ENCODE measurements at regions not wholly inside any gene's neighbourhood (a gene's known extent, or its start where the extent isn't known, plus 50 kb on each side); places are given as distances from the start of the nearest gene placed in this dataset.

- DNase-seq, result no peak
These were observed 368.8 kb downstream of the ETNK1 start for GRCh38 chr12:22993609-22994315.

- DNase-seq, result no peak
These were observed 369.3 kb downstream of the ETNK1 start for GRCh38 chr12:22994316-22994675.

- DNase-seq, result no peak
These were observed 376.5 kb downstream of the ETNK1 start for GRCh38 chr12:23001487-23001886.

- DNase-seq, result no peak
These were observed 377.4 kb downstream of the ETNK1 start for GRCh38 chr12:23002381-23002780.

GRCh38 chr12:23004473-23005020 lies 379.6 kb downstream of the ETNK1 start:
- DNase-seq, result no peak

- DNase-seq, result no peak
These were observed 380.4 kb downstream of the ETNK1 start for GRCh38 chr12:23005387-23005786.

- DNase-seq, result no peak
These were observed 381.4 kb downstream of the ETNK1 start for GRCh38 chr12:23006413-23006812.

- no peak for DNase-seq
These were observed 383.7 kb downstream of the ETNK1 start for GRCh38 chr12:23008623-23009022.

DNA sequence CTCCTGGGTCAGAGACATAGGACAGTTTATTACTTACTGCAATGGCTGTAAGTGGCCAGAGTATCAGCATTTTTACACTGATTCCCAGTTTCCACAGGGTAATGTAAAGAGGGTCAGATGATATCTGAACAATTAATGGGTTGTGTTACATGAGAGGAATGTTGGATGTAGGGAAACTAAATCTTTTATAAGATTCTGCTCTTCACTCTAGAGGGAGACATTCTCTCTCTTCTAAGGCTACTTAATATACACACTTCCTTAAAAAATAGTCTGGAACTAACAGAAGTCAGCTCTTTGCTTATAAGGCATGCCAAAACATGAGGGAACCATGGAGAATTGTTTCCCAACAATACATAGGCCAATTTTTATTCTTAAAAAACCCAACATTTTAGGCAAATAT lies 389.8 kb downstream of the ETNK1 start:
- no peak for DNase-seq

GRCh38 chr12:23025372-23026016 lies 400.5 kb downstream of the ETNK1 start:
- no peak for DNase-seq

GRCh38 chr12:23028158-23028802 lies 403.3 kb downstream of the ETNK1 start:
- DNase-seq, result no peak

DNA sequence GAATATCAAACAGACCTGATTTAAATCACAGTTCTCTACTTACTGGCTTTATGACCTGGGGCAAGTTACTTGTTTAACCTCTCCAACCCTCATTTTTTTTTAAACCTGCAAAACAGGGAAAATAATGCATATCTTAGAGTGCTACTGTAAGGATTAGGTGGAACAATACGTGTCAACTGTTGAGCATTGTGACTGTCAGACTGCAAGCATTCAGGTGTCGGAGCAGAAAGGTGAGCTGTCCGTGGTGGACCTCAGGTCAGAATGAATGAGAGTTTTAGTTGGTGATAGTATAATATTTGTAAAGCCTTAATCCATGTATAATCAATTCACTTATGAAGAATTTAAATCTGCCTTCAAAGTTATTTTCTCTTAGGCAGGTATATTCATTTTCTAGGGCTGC lies 404.2 kb downstream of the ETNK1 start:
- no peak for DNase-seq

DNA sequence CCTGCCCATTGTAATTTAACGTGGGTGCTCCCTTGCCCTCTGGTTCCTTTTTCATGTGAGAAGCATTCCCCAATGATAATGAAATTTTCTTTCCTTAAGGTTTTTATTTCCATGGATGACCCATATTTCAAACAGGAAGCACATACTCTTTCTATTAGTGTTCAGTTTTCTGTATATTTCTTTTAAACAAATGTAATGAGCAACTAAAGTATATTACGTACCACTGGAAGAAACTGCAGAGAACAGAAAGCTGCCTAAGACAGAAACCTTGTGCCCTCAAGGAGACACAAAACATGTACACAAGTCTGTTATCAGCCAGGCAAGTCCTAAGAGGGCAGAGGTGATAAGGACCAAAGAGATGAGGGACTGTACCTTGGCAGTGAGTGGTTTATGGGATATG lies 414.9 kb downstream of the ETNK1 start:
- DNase-seq, result no peak

DNA sequence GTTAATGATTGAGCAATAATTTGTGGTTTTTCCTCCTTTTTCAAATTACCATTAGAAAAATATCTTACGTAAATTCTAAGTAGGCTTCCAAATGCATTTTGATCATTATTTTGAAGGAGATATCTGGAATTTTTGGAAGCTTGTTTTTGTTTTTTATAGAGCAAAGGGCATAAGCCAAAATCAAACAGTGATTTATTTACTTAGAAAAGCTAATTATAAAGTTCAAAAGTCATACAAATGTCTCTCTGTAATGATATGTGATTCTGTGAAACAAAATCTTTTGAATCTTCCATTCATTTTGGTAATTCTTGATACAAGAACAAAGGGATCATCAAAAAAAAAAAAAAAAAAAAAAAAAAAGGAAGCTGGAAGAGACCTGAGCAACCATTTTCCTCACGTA lies 416.8 kb downstream of the ETNK1 start:
- no peak for DNase-seq

- no peak for DNase-seq
These were observed 418.7 kb downstream of the ETNK1 start for GRCh38 chr12:23043646-23044045.

DNA sequence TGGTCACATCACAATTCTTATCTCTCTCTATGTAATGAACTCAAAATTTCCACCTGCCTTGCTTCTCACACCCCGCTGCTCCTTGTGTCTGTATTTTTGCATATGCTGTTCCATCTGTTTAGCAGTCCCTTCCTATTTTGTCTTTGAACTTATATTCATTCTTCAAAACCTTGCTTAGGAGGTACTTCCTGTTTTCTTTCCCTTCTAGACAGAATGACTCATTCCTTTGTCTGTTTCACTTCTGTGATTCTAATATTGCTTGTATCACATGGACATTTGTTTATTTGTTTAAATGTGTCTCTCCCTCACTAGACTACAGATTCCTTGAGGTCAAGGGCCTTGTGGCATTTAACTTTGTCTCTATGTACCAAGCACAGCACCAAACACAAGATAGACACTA lies 424.2 kb downstream of the ETNK1 start:
- DNase-seq, result no peak

- peak; percentile 85 for DNase-seq
These were observed 430.0 kb downstream of the ETNK1 start for GRCh38 chr12:23055004-23055403.

DNA sequence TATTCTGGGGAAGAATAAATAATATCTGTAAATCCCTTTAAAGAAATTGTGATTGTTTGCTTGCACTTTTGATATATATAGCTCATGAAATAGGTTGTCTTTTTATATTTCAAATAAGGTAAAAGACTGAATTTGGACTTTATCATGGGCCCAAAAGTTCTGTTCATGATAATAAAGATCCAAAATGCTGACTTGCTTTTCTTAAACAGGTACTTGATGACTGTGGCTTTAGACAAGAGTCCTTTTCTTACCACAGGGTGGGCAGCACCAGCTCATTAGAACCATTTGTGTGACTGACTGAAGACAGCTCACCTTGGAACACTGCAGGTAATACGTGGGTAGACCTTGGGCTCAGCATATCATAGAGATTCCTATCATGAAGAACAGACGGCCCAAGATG lies 432.6 kb downstream of the ETNK1 start:
- no peak for DNase-seq

DNA sequence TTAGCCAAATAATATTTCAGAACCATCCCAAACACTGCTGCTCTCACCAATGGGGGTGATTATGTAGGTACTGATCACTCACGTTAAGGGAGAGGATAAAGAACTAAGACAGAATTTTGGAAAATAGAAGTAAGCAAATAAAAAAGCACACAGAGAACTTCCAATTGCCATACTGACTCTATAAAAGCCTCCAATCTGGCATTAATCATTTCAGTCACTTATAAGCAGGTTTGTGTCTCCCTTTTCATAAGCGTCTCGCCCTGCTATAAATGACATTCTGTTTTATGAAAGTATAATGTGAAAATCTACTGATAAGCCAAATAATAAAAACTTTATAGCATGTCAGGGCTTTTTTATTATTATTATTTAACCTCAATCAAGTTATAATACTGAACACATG lies 435.2 kb downstream of the ETNK1 start:
- DNase-seq, result no peak

DNA sequence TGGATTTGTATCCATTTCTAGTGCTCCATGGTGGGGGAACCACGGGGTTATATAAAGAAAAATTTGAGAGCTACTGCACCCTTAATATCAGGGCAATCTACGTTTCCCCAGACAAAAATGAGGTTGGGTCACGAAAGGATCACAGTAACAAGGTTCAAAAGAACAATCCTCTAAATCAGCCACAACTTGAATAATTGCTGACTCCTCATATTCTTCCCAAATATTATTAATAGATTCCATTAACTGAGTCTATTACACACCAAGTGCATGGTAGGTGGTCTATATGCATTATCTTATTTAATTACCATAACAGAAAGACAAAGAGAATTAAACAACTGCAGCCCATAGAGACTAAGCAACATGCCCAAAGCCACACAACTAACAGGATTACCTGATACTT lies 438.2 kb downstream of the ETNK1 start:
- DNase-seq, result no peak

- no peak for DNase-seq
These were observed 441.1 kb downstream of the ETNK1 start for GRCh38 chr12:23066095-23066494.

GRCh38 chr12:23083267-23083666 lies 458.3 kb downstream of the ETNK1 start:
- DNase-seq, result peak; percentile 65

- peak; percentile 57 for DNase-seq
These were observed 459.4 kb downstream of the ETNK1 start for GRCh38 chr12:23084236-23084995.

Data from islet precursor cell (in vitro differentiated cells).